ENCODE measurements at regions not wholly inside any gene's neighbourhood (a gene's known extent, or its start where the extent isn't known, plus 50 kb on each side); places are given as distances from the start of the nearest gene placed in this dataset.

DNA sequence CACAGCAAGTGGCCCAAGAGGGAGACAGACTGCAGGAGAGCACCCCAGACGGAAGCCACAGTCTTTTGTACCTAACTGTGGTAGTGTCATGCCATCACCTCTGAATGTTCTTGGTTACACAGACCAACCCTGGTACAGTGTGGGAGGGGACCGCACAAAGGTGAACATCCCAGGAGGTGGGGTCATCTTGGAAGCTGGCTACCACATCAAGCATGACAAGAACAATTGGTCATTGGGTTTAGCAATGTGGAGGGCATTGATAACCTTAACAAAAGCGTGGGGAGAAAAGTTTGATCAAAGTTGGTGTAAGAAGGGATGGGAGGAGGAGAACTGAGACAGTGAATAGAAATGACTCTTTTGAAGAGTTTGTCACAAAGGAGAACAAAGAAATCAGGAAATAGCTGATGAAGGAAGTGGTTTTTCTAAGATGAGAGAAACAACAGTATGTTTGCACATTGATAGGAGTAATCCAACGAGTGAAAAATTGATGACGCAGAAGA lies 87.1 kb upstream of the CACNA1E start:
- peak; percentile 57 for DNase-seq

DNA sequence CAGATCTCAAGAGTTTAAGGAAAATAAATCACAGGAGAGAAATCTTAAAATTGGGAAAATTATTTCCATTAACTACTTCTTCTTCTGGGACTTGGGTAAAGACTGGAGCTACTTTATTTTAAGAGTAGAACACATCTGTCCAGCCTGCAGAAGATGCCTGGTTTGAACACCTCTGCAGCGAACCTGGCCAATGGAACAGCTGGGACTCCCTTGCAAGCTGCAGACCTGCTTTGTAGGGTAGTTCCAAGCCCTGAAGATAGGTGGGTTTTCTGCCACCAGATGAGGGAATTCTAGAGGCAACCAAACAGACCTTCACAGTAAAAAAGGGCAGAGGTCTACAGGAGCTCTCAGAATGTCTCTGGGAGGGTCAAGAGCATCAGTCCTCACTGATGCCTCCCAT lies 86.5 kb upstream of the CACNA1E start:
- DNase-seq: no peak

- DNase-seq: peak; percentile 11
Observed at GRCh38 chr1:181397845-181398244, 85.5 kb upstream of the CACNA1E start.

- peak; percentile 46 for DNase-seq
Observed at GRCh38 chr1:181398544-181398943, 84.8 kb upstream of the CACNA1E start.

DNA sequence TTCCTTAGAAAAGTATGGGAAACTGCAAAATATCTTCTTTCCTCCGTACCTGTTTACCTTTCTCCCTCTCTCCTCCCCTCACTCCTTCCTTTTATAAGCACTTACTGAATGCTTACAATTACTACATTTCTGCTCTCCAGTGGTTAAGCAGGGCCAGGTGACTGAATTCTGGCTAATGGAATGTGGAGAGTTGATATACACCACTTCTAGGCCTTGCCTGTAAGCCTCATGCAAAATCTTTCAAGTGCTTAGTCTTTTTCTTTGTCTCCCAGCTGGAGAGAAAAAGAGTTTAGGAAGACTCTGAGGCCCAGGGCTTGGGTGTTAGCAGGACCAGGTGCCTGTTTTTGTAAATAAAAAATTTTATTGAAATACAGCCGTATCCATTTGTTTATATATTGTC lies 77.7 kb upstream of the CACNA1E start:
- DNase-seq: no peak

DNA sequence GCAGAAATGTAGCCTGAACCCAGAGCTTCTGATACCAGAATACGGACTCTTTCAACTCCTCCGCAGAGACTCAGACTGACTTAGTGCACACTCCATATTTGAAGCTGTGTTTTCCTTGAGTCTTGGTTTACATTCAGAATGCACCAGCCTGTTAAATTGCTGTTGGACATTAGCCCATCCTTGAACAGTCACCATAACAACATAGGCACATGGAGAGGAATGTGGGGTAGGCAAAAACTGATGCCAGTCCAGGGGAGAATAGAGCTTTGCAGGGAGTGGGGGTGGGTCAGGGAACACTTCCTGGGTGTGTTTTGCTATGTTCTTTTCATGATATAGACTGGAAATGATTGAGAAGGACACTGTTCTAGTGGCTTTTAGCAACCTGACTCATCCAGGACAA lies 76.3 kb upstream of the CACNA1E start:
- DNase-seq: no peak

GRCh38 chr1:181409981-181410380 lies 73.3 kb upstream of the CACNA1E start:
- DNase-seq: no peak

- no peak for DNase-seq
Observed at GRCh38 chr1:181412746-181413145, 70.6 kb upstream of the CACNA1E start.

DNA sequence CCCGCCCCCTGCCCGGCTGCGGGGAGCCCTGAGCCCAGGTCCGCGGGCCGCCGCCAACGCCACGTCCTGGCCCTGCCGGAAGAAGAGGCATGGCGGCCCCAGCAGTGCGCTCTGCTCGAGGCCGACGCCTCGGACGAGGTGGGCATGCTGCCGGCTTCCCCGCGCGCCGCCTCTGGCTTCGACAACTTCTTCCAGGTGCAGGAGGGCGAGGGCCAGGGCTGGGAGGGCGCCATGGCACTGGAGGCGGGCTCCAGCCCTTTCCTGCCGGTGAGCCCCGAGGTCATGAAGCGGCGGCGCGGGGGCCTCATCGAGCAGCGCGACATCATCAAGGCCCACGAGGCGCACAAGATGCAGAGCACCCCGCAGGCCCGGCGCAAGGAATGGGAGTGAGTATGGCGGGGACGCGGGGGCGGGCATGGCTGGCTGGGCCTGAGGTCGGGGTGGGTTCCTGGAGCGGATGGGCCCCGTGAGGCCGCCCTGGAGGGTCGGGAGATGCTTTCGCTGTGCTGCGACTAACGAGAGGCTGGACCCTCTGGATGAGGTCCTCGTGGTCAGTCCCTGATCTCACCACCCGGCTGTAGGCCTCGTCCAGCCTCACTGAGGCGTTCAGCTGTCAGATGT lies 70.0 kb upstream of the CACNA1E start:
- no peak for DNase-seq

- no peak for DNase-seq
Observed at GRCh38 chr1:181413836-181414235, 69.5 kb upstream of the CACNA1E start.

DNA sequence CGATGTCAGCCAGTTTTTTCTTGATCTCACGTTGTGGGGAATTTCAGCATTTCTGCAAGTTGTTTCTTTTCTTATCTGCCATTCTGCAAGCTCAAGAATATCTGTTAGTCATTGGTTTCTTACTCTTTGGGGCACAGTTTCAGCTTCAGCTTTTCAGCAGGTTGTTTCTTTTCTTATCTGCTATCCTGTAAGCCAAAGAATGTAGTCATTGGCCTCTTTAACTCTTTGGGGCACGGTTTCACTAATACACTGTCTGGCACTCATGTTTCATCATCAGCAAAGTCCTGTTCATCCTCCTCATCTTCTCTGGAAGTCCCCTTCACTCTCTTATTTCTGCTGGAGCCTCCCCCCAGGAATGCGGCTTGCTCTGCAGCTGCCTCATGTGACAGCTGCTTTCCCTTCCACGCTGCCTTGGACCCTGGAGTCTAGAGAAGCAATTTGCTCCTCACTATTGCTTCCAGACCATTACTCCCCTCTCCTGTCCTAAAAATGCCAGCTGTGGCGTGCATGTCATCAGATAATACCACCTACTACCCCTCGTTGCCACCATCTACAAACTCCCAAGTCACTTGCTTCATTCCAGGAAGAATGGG lies 67.0 kb upstream of the CACNA1E start:
- no peak for DNase-seq

DNA sequence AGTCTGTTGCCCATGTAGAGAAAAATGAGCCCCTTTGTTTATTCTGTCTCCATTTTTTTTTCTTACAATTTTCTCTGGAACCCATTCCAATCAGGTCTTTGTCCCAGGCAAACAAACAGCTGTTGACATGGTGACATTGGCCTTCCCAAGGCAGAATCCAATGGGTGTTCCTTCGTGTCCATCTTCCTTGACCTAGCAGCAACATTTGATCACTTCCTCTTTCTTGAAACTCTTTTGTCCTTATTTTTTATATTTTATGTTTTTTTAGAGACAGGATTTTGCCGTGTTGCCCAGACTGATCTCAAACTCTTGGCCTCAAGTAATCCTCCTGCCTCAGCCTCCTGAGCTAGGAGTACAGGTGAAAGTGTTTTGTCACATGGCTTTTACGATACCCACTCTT lies 65.4 kb upstream of the CACNA1E start:
- DNase-seq: no peak

GRCh38 chr1:181423301-181423918 lies 59.9 kb upstream of the CACNA1E start:
- peak; percentile 54 for DNase-seq

DNA sequence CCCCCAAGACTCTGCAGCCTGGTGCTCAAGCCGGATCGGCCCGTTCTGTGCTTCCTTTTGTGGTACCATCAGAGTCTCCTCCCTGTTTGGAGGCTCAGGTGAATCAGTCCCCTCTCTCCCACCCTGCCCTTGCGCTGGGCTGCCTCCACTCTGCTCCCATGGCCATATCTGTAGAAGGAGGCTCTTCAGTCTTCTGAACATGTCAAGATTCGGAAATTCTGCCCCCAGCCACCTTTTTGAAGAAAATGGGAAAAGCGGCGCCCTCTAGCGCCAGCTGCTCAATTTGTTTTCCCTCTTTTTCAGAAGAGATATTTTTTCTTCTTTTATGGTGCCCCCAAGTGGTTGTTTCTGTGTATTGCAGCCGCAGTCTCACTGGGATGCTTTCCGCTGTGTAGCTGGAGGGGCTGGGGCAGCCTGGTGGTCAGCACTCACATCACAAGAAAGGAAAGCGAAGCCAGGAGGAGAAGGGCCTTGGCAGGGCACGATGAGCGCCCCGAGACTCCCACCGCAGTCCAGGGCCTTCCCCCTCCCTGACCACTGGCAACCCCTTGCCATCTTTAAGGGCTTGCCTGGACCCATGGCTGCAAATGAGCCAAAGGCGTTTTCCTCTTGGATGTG lies 58.4 kb upstream of the CACNA1E start:
- DNase-seq: peak; percentile 86

- DNase-seq: no peak
Observed at GRCh38 chr1:181425566-181425965, 57.8 kb upstream of the CACNA1E start.

GRCh38 chr1:181429462-181429861 lies 53.9 kb upstream of the CACNA1E start:
- DNase-seq: no peak

GRCh38 chr1:181430015-181430885 lies 53.1 kb upstream of the CACNA1E start:
- DNase-seq: no peak

Measured in stimulated activated CD4-positive, alpha-beta T cell treated with anti-CD3 and anti-CD28 coated beads, Interleukin-15, amount 100 ng/mL, for 24 hours (primary cell).